HG02642 (cell line): ENCODE measurements at regions not wholly inside any gene's neighbourhood (a gene's known extent, or its start where the extent isn't known, plus 50 kb on each side); places are given as distances from the start of the nearest gene placed in this dataset.

Source experiments
- ATAC-seq: cut with Tn5 transposase; IDR thresholded peaks from one replicate; pipeline ENCODE4 v1.9.1; 2021; ENCODE audit warnings: mild to moderate bottlenecking; ENCODE audit not compliant: unreplicated experiment, poor library complexity

GRCh38 chr15:53404930-53405493 is 354.5 kb downstream of the WDR72 start:
- ATAC-seq: no peak

- ATAC-seq: no peak
Observed at GRCh38 chr15:53401503-53401902, 358.0 kb downstream of the WDR72 start.

GRCh38 chr15:53400986-53401385 is 358.5 kb downstream of the WDR72 start:
- ATAC-seq: no peak

GRCh38 chr15:53397041-53397616 is 362.3 kb downstream of the WDR72 start:
- no peak for ATAC-seq

- ATAC-seq: no peak
Observed at GRCh38 chr15:53395871-53396270, 363.6 kb downstream of the WDR72 start.

GRCh38 chr15:53390549-53390948 is 368.9 kb downstream of the WDR72 start:
- ATAC-seq: no peak

GRCh38 chr15:53389271-53390037 is 370.0 kb downstream of the WDR72 start:
- no peak for ATAC-seq

- ATAC-seq: no peak
Observed at GRCh38 chr15:53384417-53384816, 375.0 kb downstream of the WDR72 start.

GRCh38 chr15:53378096-53378800 is 381.2 kb downstream of the WDR72 start:
- ATAC-seq: no peak

GRCh38 chr15:53367740-53368139 is 391.7 kb downstream of the WDR72 start:
- no peak for ATAC-seq

- no peak for ATAC-seq
Observed at GRCh38 chr15:53360881-53361280, 398.6 kb downstream of the WDR72 start.

GRCh38 chr15:53359038-53359437 is 400.4 kb downstream of the WDR72 start:
- ATAC-seq: no peak

GRCh38 chr15:53354874-53355273 is 404.6 kb downstream of the WDR72 start:
- ATAC-seq: no peak

GRCh38 chr15:53351373-53351772 is 408.1 kb downstream of the WDR72 start:
- ATAC-seq: no peak

GRCh38 chr15:53346583-53346982 is 412.9 kb downstream of the WDR72 start:
- ATAC-seq: no peak

- no peak for ATAC-seq
Observed at GRCh38 chr15:53331328-53332190, 427.9 kb downstream of the WDR72 start.

- ATAC-seq: no peak
Observed at GRCh38 chr15:53328341-53328740, 431.1 kb downstream of the WDR72 start.

- ATAC-seq: no peak
Observed at GRCh38 chr15:53324061-53324460, 435.4 kb downstream of the WDR72 start.

GRCh38 chr15:53323191-53323590 is 436.3 kb downstream of the WDR72 start:
- no peak for ATAC-seq

GRCh38 chr15:53320816-53321215 is 438.6 kb downstream of the WDR72 start:
- ATAC-seq: no peak
